ENCODE measurements at regions not wholly inside any gene's neighbourhood (a gene's known extent, or its start where the extent isn't known, plus 50 kb on each side); places are given as distances from the start of the nearest gene placed in this dataset.

GRCh38 chr21:38957575-38958322 is 152.0 kb downstream of the ETS2 start:
- intact Hi-C loops (cut with DNase I; ENCODE audit: low total_unique reads) (loop anchor here (2.0 kb wide), 1 partner anchor 25 kb away; no protein-coding TSS in a partner anchor), in situ Hi-C loops (cut with MboI; ENCODE audit: low pct_ligation_motif_present in 1 of 4, low pct_unique_long_range_greater_than_20kb in 1 of 4, low sequenced_read_pairs in 3 of 4) (no loop called here)
- peaks cover 23 to 61% (median 49%) of the 10 kb centered on the region in 4 donors for H3K4me1 ChIP-seq
- H3K27ac ChIP-seq: peak overlapping the region; percentile 81 to 86 (median 84)
- H3K27me3 ChIP-seq: no peaks in the 10 kb centered on the region
- TF ChIP-seq POLR2A (IDR thresholded peaks at IDR 0.05) (no peak), POLR2AphosphoS5 (IDR thresholded peaks at IDR 0.05) (no peak), CTCF (IDR thresholded peaks at IDR 0.05) (no peak), EP300 (IDR thresholded peaks at IDR 0.05; ENCODE audit: low read depth) (no peak)
- H3K4me3 ChIP-seq: no peak overlapping the region
- no peaks in the 10 kb centered on the region for H3K9me3 ChIP-seq
- H3K36me3 ChIP-seq: no peaks in the 10 kb centered on the region
- WGBS, 2 donors (ENCODE audit: low coverage in 1 of 2): 41 to 44% methylated on average over 6 of the region's 6 CpGs
- DNase-seq: no peak

- in situ Hi-C loops (cut with MboI; ENCODE audit: low pct_ligation_motif_present in 1 of 4, low pct_unique_long_range_greater_than_20kb in 1 of 4, low sequenced_read_pairs in 3 of 4): no loop called here
- WGBS, 2 donors (ENCODE audit: low coverage in 1 of 2): 33 to 35% methylated on average over 3 to 10 of the region's 10 CpGs
- Histone ChIP-seq H3K27ac (peak overlapping the region; percentile 81 to 86 (median 84)), H3K4me3 (no peak overlapping the region), H3K9me3 (no peaks in the 10 kb centered on the region), H3K36me3 (no peaks in the 10 kb centered on the region), H3K27me3 (no peaks in the 10 kb centered on the region), H3K4me1 (peaks cover 23 to 62% (median 49%) of the 10 kb centered on the region in 4 donors)
- TF ChIP-seq POLR2A (IDR thresholded peaks at IDR 0.05) (no peak), POLR2AphosphoS5 (IDR thresholded peaks at IDR 0.05) (peak in 2 of 3 donors; percentile 5 to 31)
- intact Hi-C loops (cut with DNase I; ENCODE audit: low total_unique reads): loop anchor here (2.0 kb wide), 1 partner anchor 24 kb away; no protein-coding TSS in a partner anchor
- DNase-seq: peak; percentile 46
Measured at GRCh38 chr21:38956856-38957571, 151.3 kb downstream of the ETS2 start.

- no peak for DNase-seq
- Histone ChIP-seq H3K4me1 (peaks cover 23 to 67% (median 50%) of the 10 kb centered on the region in 4 donors), H3K4me3 (no peak overlapping the region), H3K36me3 (no peaks in the 10 kb centered on the region), H3K27me3 (no peaks in the 10 kb centered on the region), H3K27ac (peak overlapping the region; percentile 81 to 86 (median 84)), H3K9me3 (no peaks in the 10 kb centered on the region)
- intact Hi-C loops (cut with DNase I; ENCODE audit: low total_unique reads) (loop anchor here (2.0 kb wide), 1 partner anchor 24 kb away; no protein-coding TSS in a partner anchor), in situ Hi-C loops (cut with MboI; ENCODE audit: low pct_ligation_motif_present in 1 of 4, low pct_unique_long_range_greater_than_20kb in 1 of 4, low sequenced_read_pairs in 3 of 4) (no loop called here)
- no peak for TF ChIP-seq POLR2A (IDR thresholded peaks at IDR 0.05)
- 44 to 45% methylated on average over 4 to 5 of the region's 5 CpGs for WGBS, 2 donors (ENCODE audit: low coverage in 1 of 2)
Measured at GRCh38 chr21:38956521-38956855, 150.8 kb downstream of the ETS2 start.

GRCh38 chr21:38956007-38956406 is 150.3 kb downstream of the ETS2 start:
- H3K4me3 ChIP-seq: no peak overlapping the region
- H3K4me1 ChIP-seq: peaks cover 23 to 72% (median 52%) of the 10 kb centered on the region in 4 donors
- WGBS, 2 donors (ENCODE audit: low coverage in 1 of 2): 39 to 60% methylated on average over 1 to 6 of the region's 6 CpGs
- H3K27ac ChIP-seq: peak overlapping the region; percentile 81 to 86 (median 84)
- TF ChIP-seq POLR2A (IDR thresholded peaks at IDR 0.05): no peak
- no peak for TF ChIP-seq CTCF (IDR thresholded peaks at IDR 0.05)
- no peak for TF ChIP-seq POLR2AphosphoS5 (IDR thresholded peaks at IDR 0.05)
- no peak for TF ChIP-seq EP300 (IDR thresholded peaks at IDR 0.05; ENCODE audit: low read depth)
- no peaks in the 10 kb centered on the region for H3K27me3 ChIP-seq
- no peaks in the 10 kb centered on the region for H3K36me3 ChIP-seq
- DNase-seq: no peak
- intact Hi-C loops (cut with DNase I; ENCODE audit: low total_unique reads): loop anchor here (2.0 kb wide), 1 partner anchor 23 kb away; no protein-coding TSS in a partner anchor
- H3K9me3 ChIP-seq: no peaks in the 10 kb centered on the region
- in situ Hi-C loops (cut with MboI; ENCODE audit: low pct_ligation_motif_present in 1 of 4, low pct_unique_long_range_greater_than_20kb in 1 of 4, low sequenced_read_pairs in 3 of 4): no loop called here

- H3K4me3 ChIP-seq: no peak overlapping the region
- H3K27ac ChIP-seq: peak overlapping the region; percentile 81 to 86 (median 84)
- H3K36me3 ChIP-seq: no peaks in the 10 kb centered on the region
- whole genome bisulfite sequencing, 2 donors (ENCODE audit: low coverage in 1 of 2): 57 to 58% methylated on average over 1 to 8 of the region's 8 CpGs
- peaks cover 23 to 73% (median 53%) of the 10 kb centered on the region in 4 donors for H3K4me1 ChIP-seq
- H3K27me3 ChIP-seq: no peaks in the 10 kb centered on the region
- peak; percentile 72 for DNase-seq
- no peak for TF ChIP-seq POLR2A (IDR thresholded peaks at IDR 0.05)
- TF ChIP-seq CTCF (IDR thresholded peaks at IDR 0.05): no peak
- in situ Hi-C loops (cut with MboI; ENCODE audit: low pct_ligation_motif_present in 1 of 4, low pct_unique_long_range_greater_than_20kb in 1 of 4, low sequenced_read_pairs in 3 of 4) (no loop called here), intact Hi-C loops (cut with DNase I; ENCODE audit: low total_unique reads) (no loop called here)
- no peaks in the 10 kb centered on the region for H3K9me3 ChIP-seq
Measured at GRCh38 chr21:38955495-38955894, 149.8 kb downstream of the ETS2 start.
